ENCODE measurements at regions not wholly inside any gene's neighbourhood (a gene's known extent, or its start where the extent isn't known, plus 50 kb on each side); places are given as distances from the start of the nearest gene placed in this dataset.

- DNase-seq (ENCODE audit: extremely low read depth in 1 of 4, low spot score in 3 of 4) (no peak), FAIRE-seq (no peak), ATAC-seq (no peak)
- H3K9ac ChIP-seq (ENCODE audit: insufficient read depth in 1 of 2, low read depth in 2 of 2, low read length in 2 of 2): no peak overlapping the region
- no peaks in the 10 kb centered on the region for H3K79me2 ChIP-seq (ENCODE audit: control insufficient read depth, insufficient read depth, low read length)
- TF ChIP-seq POLR3A (IDR thresholded peaks at IDR 0.05; ENCODE audit: borderline replicate concordance, extremely low read depth, insufficient read depth, insufficient read length) (no peak), E2F4 (CRISPR knock-in tag; IDR thresholded peaks at IDR 0.05; ENCODE audit: low read depth) (no peak), ZNF77 (CRISPR knock-in tag; IDR thresholded peaks at IDR 0.05) (no peak), ZNF124 (CRISPR knock-in tag; IDR thresholded peaks at IDR 0.05) (no peak), ZNF175 (CRISPR knock-in tag; IDR thresholded peaks at IDR 0.05; ENCODE audit: low read depth) (no peak), DACH1 (IDR thresholded peaks at IDR 0.05; ENCODE audit: partially characterized antibody) (no peak)
- TF ChIP-seq, protein P1, sequence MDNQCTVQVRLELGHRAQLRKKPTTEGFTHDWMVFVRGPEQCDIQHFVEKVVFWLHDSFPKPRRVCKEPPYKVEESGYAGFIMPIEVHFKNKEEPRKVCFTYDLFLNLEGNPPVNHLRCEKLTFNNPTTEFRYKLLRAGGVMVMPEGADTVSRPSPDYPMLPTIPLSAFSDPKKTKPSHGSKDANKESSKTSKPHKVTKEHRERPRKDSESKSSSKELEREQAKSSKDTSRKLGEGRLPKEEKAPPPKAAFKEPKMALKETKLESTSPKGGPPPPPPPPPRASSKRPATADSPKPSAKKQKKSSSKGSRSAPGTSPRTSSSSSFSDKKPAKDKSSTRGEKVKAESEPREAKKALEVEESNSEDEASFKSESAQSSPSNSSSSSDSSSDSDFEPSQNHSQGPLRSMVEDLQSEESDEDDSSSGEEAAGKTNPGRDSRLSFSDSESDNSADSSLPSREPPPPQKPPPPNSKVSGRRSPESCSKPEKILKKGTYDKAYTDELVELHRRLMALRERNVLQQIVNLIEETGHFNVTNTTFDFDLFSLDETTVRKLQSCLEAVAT (IDR thresholded peaks at IDR 0.05): no peak
- no peaks in the 10 kb centered on the region for H3K4me1 ChIP-seq (replicated peaks in 1 of 2; ENCODE audit: control insufficient read depth in 2 of 2, insufficient read depth in 2 of 2, low read length in 2 of 2)
- no peak overlapping the region for H2AFZ ChIP-seq (ENCODE audit: low read depth, low read length)
- in situ Hi-C loops (cut with MboI): no loop called here
- no peak overlapping the region for H3K27ac ChIP-seq (ENCODE audit: extremely low read depth, low read depth, low read length)
- no TSS peak for BruUV-seq (replicated peaks)
- H3K9me1 ChIP-seq (ENCODE audit: control insufficient read depth, insufficient read depth, low read length): no peaks in the 10 kb centered on the region
- peaks cover 43 to 93% of the 10 kb centered on the region in 2 experiments for H3K27me3 ChIP-seq (ENCODE audit: control insufficient read depth in 2 of 2, insufficient read depth in 2 of 2, low read length in 2 of 2)
- H3K9me3 ChIP-seq (replicated peaks; ENCODE audit: control insufficient read depth, insufficient read depth, low read depth, low read length): no peaks in the 10 kb centered on the region
- 3% methylated on average over 9 of the region's 9 CpGs for WGBS (ENCODE audit: insufficient coverage, low coverage, missing lambda C conversion rate)
- no peaks in the 10 kb centered on the region for H3K36me3 ChIP-seq (ENCODE audit: control insufficient read depth, insufficient read depth, low read length)
- no peak overlapping the region for H3K4me2 ChIP-seq (ENCODE audit: insufficient read depth, low read length)
- CTCF ChIA-PET (ENCODE audit: low intra/inter-chr PET ratio): no interaction called here
- no peaks in the 10 kb centered on the region; the same call in none of the 2 replicates for H4K20me1 ChIP-seq (replicated peaks; ENCODE audit: control insufficient read depth, insufficient read depth, low read length)
- POLR2A ChIA-PET: no interaction called here
- intact Hi-C loops (cut with micrococcal nuclease): no loop called here
- no peak overlapping the region for H3K4me3 ChIP-seq
Observed at GRCh38 chr9:134490446-134490845, 151.2 kb upstream of the COL5A1 start.
